ENCODE measurements at regions not wholly inside any gene's neighbourhood (a gene's known extent, or its start where the extent isn't known, plus 50 kb on each side); places are given as distances from the start of the nearest gene placed in this dataset.

DNA sequence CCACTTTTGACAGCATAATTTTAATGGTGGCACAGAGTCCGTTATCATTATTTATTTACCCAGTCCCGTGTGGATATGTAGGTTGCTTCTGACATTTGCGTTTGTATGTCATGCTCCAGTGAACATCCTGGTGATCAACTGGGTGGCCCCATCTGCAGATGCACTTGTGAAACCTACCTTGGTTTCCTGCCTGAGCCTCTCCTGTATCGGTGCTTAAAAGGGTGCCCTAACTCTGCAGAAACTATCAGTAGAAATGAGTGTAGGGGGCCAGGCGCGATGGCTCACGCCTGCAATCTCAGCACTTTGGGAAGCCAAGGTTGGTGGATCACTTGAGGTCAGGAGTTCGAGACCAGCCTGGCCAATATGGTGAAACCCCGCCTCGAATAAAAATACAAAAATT, 92.1 kb upstream of the IER5L start:
- no peak for TF ChIP-seq POLR2A (IDR thresholded peaks at IDR 0.05)
- TF ChIP-seq, protein P1, sequence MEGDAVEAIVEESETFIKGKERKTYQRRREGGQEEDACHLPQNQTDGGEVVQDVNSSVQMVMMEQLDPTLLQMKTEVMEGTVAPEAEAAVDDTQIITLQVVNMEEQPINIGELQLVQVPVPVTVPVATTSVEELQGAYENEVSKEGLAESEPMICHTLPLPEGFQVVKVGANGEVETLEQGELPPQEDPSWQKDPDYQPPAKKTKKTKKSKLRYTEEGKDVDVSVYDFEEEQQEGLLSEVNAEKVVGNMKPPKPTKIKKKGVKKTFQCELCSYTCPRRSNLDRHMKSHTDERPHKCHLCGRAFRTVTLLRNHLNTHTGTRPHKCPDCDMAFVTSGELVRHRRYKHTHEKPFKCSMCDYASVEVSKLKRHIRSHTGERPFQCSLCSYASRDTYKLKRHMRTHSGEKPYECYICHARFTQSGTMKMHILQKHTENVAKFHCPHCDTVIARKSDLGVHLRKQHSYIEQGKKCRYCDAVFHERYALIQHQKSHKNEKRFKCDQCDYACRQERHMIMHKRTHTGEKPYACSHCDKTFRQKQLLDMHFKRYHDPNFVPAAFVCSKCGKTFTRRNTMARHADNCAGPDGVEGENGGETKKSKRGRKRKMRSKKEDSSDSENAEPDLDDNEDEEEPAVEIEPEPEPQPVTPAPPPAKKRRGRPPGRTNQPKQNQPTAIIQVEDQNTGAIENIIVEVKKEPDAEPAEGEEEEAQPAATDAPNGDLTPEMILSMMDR (IDR thresholded peaks at IDR 0.05): no peak
- TF ChIP-seq EP300 (IDR thresholded peaks at IDR 0.05): no peak
